GM23338 (cell line): ENCODE measurements at regions not wholly inside any gene's neighbourhood (a gene's known extent, or its start where the extent isn't known, plus 50 kb on each side); places are given as distances from the start of the nearest gene placed in this dataset.

Experiments
- ATAC-seq: fragments of 200-7000 bp; cut with Tn5 transposase; 3 replicates; pipeline ENCODE4 v1.9.1; 2020
- DNase-seq: peaks from one replicate; pipeline ENCODE4 v3.0.0-alpha.2; 2015; ENCODE audit warnings: low spot score
- H2AFZ ChIP-seq: fragments of 200-600 bp; sonication (generic); 2 replicates; pipeline ENCODE4 v1.8.0; 2016; ENCODE audit warnings: antibody characterized with exemption, mild to moderate bottlenecking, moderate library complexity
- H3F3A ChIP-seq: fragments of 200-600 bp; sonication (generic); replicated peaks from 2 replicates; pipeline ENCODE4 v1.8.0; 2017; ENCODE audit warnings: antibody characterized with exemption, mixed run types, low read depth
- H3K27ac ChIP-seq: fragments of 200-600 bp; sonication (generic); 2 replicates; pipeline ENCODE4 v1.6.1; 2016; ENCODE audit warnings: low read depth
- H3K27me3 ChIP-seq: fragments of 200-600 bp; sonication (generic); 2 replicates; pipeline ENCODE4 v1.8.0; 2016; ENCODE audit warnings: mild to moderate bottlenecking, mixed run types, moderate library complexity; ENCODE audit not compliant: insufficient read depth
- H3K36me3 ChIP-seq: fragments of 200-600 bp; sonication (generic); 2 replicates; pipeline ENCODE4 v1.8.0; 2016; ENCODE audit warnings: mild to moderate bottlenecking; ENCODE audit not compliant: insufficient read depth
- H3K4me1 ChIP-seq: fragments of 200-600 bp; sonication (generic); 2 replicates; pipeline ENCODE4 v1.8.0; 2016; ENCODE audit warnings: mild to moderate bottlenecking, moderate library complexity; ENCODE audit not compliant: insufficient read depth
- H3K4me2 ChIP-seq: fragments of 200-600 bp; sonication (generic); 2 replicates; pipeline ENCODE4 v1.7.1; 2017; ENCODE audit warnings: mixed run types
- H3K4me3 ChIP-seq: fragments of 200-600 bp; sonication (generic); 2 replicates; pipeline ENCODE4 v1.6.1; 2016; ENCODE audit warnings: mixed run types
- H3K79me2 ChIP-seq: fragments of 200-600 bp; sonication (generic); replicated peaks from 2 replicates; pipeline ENCODE4 v1.8.0; 2017; ENCODE audit warnings: mild to moderate bottlenecking; ENCODE audit not compliant: insufficient read depth
- H3K9me2 ChIP-seq: fragments of 200-600 bp; sonication (generic); 2 replicates; pipeline ENCODE4 v1.8.0; 2017; ENCODE audit not compliant: insufficient read depth
- H4K20me1 ChIP-seq: fragments of 200-600 bp; sonication (generic); replicated peaks from 2 replicates; pipeline ENCODE4 v1.8.0; 2017; ENCODE audit warnings: mild to moderate bottlenecking; ENCODE audit not compliant: insufficient read depth
- H3K27ac Mint-ChIP-seq: 2 replicates; pipeline ENCODE4 v1.8.0; 2020; ENCODE audit warnings: inconsistent platforms, mild to moderate bottlenecking, moderate library complexity, mixed read lengths
- H3K27me3 Mint-ChIP-seq: 3 replicates; pipeline ENCODE4 v1.8.0; 2022; ENCODE audit warnings: low read depth, mild to moderate bottlenecking, moderate library complexity, mixed read lengths, inconsistent platforms; ENCODE audit not compliant: insufficient read depth, poor library complexity
- H3K36me3 Mint-ChIP-seq: 3 replicates; pipeline ENCODE4 v1.8.0; 2021; ENCODE audit warnings: low read depth, mild to moderate bottlenecking, inconsistent platforms, moderate library complexity, mixed read lengths
- H3K4me1 Mint-ChIP-seq: 3 replicates; pipeline ENCODE4 v1.8.0; 2020; ENCODE audit warnings: mild to moderate bottlenecking, inconsistent platforms, mixed read lengths
- H3K4me3 Mint-ChIP-seq: 3 replicates; pipeline ENCODE4 v1.8.0; 2021; ENCODE audit warnings: moderate library complexity, mild to moderate bottlenecking, inconsistent platforms, mixed read lengths
- H3K9me3 Mint-ChIP-seq: 3 replicates; pipeline ENCODE4 v1.8.0; 2020; ENCODE audit warnings: moderate library complexity, mild to moderate bottlenecking, inconsistent platforms, mixed read lengths
- CREB1 ChIP-seq: fragments of 250-450 bp; sonication (Bioruptor Pico); IDR thresholded peaks from 2 replicates; pipeline ENCODE4 v1.5.0; 2020; ENCODE audit warnings: low read depth, mild to moderate bottlenecking, moderate library complexity
- EZH2 ChIP-seq: fragments of 200-600 bp; sonication (generic); IDR thresholded peaks from one replicate; pipeline ENCODE4 v1.8.0; 2017; ENCODE audit warnings: antibody characterized with exemption, mild to moderate bottlenecking, low read depth; ENCODE audit not compliant: unreplicated experiment
- ZNF462 ChIP-seq: fragments of 250-450 bp; sonication (Bioruptor Pico); IDR thresholded peaks from 2 replicates; pipeline ENCODE4 v1.5.0; 2020; ENCODE audit warnings: mild to moderate bottlenecking, moderate library complexity

DNA sequence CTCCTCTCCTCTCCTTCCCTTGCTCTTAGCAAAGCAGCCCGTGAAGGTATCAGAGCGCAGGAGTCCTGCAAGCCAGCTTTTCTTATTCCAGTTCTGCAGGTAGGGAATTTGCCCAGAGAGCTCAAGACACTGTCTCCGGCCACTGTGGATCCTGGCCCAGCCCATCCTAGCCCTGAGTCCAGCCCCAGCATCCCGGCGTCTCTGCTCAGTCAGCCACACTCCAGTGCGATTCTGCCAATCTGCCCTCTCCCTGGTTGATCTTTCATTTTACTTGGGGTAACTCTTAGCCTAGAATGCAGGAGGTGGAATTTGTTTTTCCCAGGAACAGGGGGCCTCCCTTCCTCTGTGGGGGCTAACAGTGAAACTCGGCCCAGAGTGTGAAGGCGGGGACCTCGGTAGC, 176.9 kb upstream of the GSE1 start (continued):
- no peak for TF ChIP-seq ZNF462

- H3K27ac ChIP-seq, result peak overlapping the region; percentile 87
- H3K27me3 ChIP-seq, result no peaks in the 10 kb centered on the region
Measured at GRCh38 chr16:85436636-85437165, 176.4 kb upstream of the GSE1 start.

More at GRCh38 chr16:85436636-85437165, 176.4 kb upstream of the GSE1 start:
- Mint-ChIP-seq H3K27me3 (peaks cover 24% of the 10 kb centered on the region), H3K4me3 (no peak overlapping the region), H3K27ac (0 out of 2 replicates have a peak overlapping the region, but pooled peaks have one; percentile 89), H3K4me1 (peaks cover 39% of the 10 kb centered on the region), H3K9me3 (no peaks in the 10 kb centered on the region), H3K36me3 (no peaks in the 10 kb centered on the region; the same call in 2 of the 3 replicates)
- ATAC-seq, result peak; percentile 73
- peak overlapping the region; percentile 83 for H3K4me2 ChIP-seq
- H3K36me3 ChIP-seq, result no peaks in the 10 kb centered on the region
- peak; percentile 88 for DNase-seq
- peaks cover 25% of the 10 kb centered on the region for H3K4me1 ChIP-seq
- no peaks in the 10 kb centered on the region for H3K9me2 ChIP-seq
- TF ChIP-seq CREB1, result 0 out of 2 replicates have a peak, but pooled peaks have one; percentile 29
- no peak for TF ChIP-seq EZH2
- H2AFZ ChIP-seq, result peak overlapping the region; percentile 78
- H4K20me1 ChIP-seq, result no peaks in the 10 kb centered on the region
- H3F3A ChIP-seq, result peaks cover 17% of the 10 kb centered on the region
- peak overlapping the region; percentile 50 for H3K4me3 ChIP-seq
- H3K79me2 ChIP-seq, result no peaks in the 10 kb centered on the region
